Naive thymus-derived CD8-positive, alpha-beta T cell (primary cell): ENCODE measurements at regions not wholly inside any gene's neighbourhood (a gene's known extent, or its start where the extent isn't known, plus 50 kb on each side); places are given as distances from the start of the nearest gene placed in this dataset.

Experiments used
- ATAC-seq, 2 donors: fragments of 150-1000 bp; cut with Tn5 transposase in 1 of 2; sonication (Bioruptor Pico), chemical (Tn5 transposase) in 1 of 2; 1 replicate in 1 of 2; 2 replicates in 1 of 2; pipeline ENCODE4 v1.10.0; 2021; ENCODE audit warnings: mild to moderate bottlenecking in 2 of 2, moderate library complexity in 2 of 2
- POLR2A ChIA-PET: fragments of 350-600 bp; sonication (Branson Sonifier 250); formaldehyde crosslinking; loops from one replicate; lab custom pipeline; 2021; ENCODE audit warnings: antibody characterized with exemption; lab: Charles Lee
- DNase-seq, 10 donors: peaks; one replicate each; pipeline versions ENCODE4 v3.0.0 to v3.0.0-alpha.2; 2020 to 2022
- H3K27ac Mint-ChIP-seq, 10 donors: one replicate each; pipeline ENCODE4 v1.8.0; 2020 to 2022; ENCODE audit warnings: mild to moderate bottlenecking in 10 of 10, mixed read lengths in 10 of 10, moderate library complexity in 4 of 10, inconsistent platforms in 1 of 10
- H3K27me3 Mint-ChIP-seq, 5 donors: one replicate each; pipeline ENCODE4 v1.8.0; 2021 to 2022; ENCODE audit warnings: mixed read lengths in 5 of 5
- H3K36me3 Mint-ChIP-seq, 3 donors: one replicate each; pipeline ENCODE4 v1.8.0; 2020 to 2022; ENCODE audit warnings: mixed read lengths in 3 of 3, mild to moderate bottlenecking in 2 of 3, inconsistent platforms in 1 of 3
- H3K4me1 Mint-ChIP-seq, 4 donors: one replicate each; pipeline ENCODE4 v1.8.0; 2021 to 2022; ENCODE audit warnings: mixed read lengths in 4 of 4
- H3K4me3 Mint-ChIP-seq, 10 donors: one replicate each; pipeline ENCODE4 v1.8.0; 2020 to 2022; ENCODE audit warnings: mild to moderate bottlenecking in 10 of 10, mixed read lengths in 10 of 10, moderate library complexity in 6 of 10, inconsistent platforms in 1 of 10
- H3K9me3 Mint-ChIP-seq, 9 donors: one replicate each; pipeline ENCODE4 v1.8.0; 2020 to 2022; ENCODE audit warnings: mixed read lengths in 9 of 9, mild to moderate bottlenecking in 3 of 9, inconsistent platforms in 1 of 9, moderate library complexity in 1 of 9

DNA sequence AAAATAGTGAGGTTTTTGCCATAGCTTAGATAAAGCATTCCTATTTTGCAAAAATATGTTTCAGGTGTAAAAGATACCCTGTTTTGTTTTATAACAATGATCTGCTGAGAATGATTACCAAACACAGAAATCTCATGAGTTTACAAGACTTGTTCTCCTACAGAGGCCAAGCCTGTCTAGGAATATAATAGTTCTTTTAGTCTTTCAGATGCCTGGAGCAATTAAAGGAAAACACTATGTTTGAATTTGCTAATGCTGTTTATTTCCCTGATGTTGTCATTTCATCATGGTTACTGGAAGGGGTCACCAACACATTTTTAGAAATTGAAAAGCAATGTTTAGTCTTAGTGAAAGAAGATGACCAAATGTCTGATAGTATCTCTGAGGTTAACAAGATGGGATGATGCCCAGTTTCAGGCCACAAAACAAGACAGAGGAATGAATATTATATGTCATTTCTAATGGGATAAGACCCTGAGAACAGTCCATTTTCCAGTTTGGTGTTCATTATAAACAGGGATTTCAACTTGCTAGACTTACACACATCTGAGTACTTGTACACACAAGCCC is 559.9 kb downstream of the INHBA start:
- Mint-ChIP-seq H3K27ac (no peak overlapping the region), H3K9me3 (peaks cover 0 to 2% (median 0%) of the 10 kb centered on the region in 9 donors), H3K4me3 (no peak overlapping the region), H3K4me1 (no peaks in the 10 kb centered on the region), H3K27me3 (no peaks in the 10 kb centered on the region), H3K36me3 (no peaks in the 10 kb centered on the region)
- POLR2A ChIA-PET = no interaction called here
- ATAC-seq (no peak), DNase-seq (no peak)

DNA sequence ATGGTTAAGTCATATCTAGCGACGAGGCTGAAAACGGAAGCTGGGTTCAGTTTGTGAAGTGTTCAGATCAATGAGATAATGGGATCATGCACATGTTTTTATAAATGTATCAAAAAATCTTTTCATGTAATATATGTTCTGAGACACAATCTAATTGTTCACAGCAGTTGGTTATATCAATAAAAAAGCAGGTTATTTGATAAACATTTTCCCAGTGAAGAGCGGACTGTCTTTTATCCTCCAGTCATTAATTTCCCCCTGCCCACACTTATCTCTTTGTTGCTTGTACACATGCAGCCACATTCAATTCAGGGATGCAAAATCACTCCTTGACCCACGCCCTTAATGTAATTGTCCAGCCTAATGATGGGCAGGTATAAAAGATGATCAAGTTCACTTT is 563.1 kb downstream of the INHBA start:
- Mint-ChIP-seq H3K36me3 (no peaks in the 10 kb centered on the region), H3K9me3 (peaks cover 0 to 2% (median 0%) of the 10 kb centered on the region in 9 donors), H3K27ac (no peak overlapping the region), H3K4me3 (no peak overlapping the region), H3K27me3 (no peaks in the 10 kb centered on the region), H3K4me1 (no peaks in the 10 kb centered on the region)
- DNase-seq (no peak), ATAC-seq (no peak)
- POLR2A ChIA-PET = no interaction called here

DNA sequence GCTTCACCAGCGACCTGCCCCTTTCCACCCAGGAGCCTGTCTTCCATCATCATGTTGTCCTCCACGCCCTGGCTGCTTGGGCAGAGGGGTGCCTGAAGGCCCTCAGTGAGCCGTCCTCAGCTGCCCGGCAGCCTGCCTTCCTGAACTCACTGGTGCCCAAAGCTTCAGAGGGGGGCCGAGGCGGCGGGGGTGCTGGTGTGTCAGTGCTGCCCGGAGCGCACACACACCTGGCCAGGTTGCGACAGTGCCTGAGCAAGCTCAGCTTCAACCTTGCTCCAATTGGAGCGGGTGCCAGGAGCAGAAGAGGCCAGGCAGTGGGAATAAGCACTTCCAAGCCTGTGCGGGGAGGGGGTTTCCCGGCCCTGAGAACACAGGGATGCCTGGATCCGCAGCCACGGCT is 566.3 kb downstream of the INHBA start:
- no peaks in the 10 kb centered on the region for H3K27me3 Mint-ChIP-seq
- H3K4me1 Mint-ChIP-seq = no peaks in the 10 kb centered on the region
- DNase-seq = no peak
- POLR2A ChIA-PET = no interaction called here
- no peaks in the 10 kb centered on the region for H3K36me3 Mint-ChIP-seq
- peaks cover 0 to 2% (median 0%) of the 10 kb centered on the region in 9 donors for H3K9me3 Mint-ChIP-seq
- no peak for ATAC-seq
- no peak overlapping the region for H3K4me3 Mint-ChIP-seq
- H3K27ac Mint-ChIP-seq = no peak overlapping the region

DNA sequence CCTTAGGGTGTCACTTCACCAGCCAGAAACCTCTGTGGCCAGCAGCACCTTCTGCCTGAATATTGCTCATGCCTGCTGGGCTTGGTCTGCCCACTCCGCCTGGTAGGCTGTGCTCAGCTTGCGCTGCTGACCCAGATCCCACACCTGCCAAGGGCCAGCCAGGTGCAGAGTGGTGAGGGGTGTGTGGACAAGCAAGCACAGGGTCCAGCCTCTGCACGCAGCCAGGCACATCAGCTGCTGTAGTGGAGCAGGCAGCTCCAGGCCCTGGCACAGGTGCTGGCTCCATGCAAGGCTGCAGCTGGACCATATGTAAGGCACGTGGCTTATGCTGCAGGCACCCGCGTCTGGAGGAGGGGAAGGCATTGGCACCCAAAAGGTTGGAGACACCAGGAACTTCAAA is 567.4 kb downstream of the INHBA start:
- DNase-seq (no peak), ATAC-seq (no peak)
- POLR2A ChIA-PET = no interaction called here
- Mint-ChIP-seq H3K36me3 (no peaks in the 10 kb centered on the region), H3K27me3 (no peaks in the 10 kb centered on the region), H3K4me1 (no peaks in the 10 kb centered on the region), H3K9me3 (peaks cover 0 to 2% (median 0%) of the 10 kb centered on the region in 9 donors), H3K4me3 (no peak overlapping the region), H3K27ac (no peak overlapping the region)

DNA sequence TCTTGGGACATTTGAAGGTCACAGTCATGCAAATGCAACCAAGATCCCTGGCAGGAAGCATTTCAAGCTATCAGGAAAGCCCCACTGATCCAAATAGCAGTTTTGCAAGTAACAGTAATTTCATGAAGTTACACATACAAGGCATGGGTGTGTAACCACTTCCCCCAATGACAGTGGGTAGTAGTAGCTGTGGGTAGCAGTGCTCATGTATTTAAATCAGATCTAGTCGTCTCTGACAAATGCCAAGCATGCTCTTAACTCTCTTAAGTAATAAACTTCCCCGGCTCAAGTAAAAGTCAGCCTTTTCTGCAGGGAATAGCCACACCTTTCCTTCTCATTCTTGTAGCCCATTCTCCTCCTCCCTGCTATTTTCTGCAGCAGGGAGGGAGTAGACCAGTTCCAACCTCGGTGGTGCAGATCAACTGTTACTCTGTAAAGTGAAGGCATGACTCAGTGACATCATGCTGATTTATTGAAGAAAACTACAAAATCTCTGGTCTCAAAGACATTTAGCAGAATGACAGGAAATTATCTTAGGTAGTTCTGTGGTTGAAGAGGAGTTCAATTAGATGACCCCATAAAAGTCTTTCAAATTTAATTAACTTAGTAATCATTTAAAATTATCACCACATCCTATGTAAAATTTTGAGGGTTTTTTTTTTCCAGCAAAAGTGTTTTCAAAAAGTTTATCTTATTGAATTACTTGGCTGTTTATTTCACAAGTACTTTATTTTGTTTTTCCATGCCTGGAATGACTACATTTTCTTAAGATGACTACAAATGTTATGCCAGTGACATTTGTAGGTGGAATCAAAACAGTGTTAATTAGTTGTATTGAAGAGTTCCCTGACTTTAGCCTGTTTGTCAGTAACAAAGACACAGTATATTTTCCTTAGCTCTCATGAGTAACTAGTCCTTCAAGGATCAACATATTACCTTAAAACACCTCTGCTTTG is 568.3 kb downstream of the INHBA start:
- no peak overlapping the region for H3K27ac Mint-ChIP-seq
- H3K4me3 Mint-ChIP-seq = no peak overlapping the region
- POLR2A ChIA-PET = no interaction called here
- DNase-seq (no peak), ATAC-seq (no peak)
- H3K9me3 Mint-ChIP-seq = no peaks in the 10 kb centered on the region
- no peaks in the 10 kb centered on the region for H3K36me3 Mint-ChIP-seq
- H3K4me1 Mint-ChIP-seq = no peaks in the 10 kb centered on the region
- no peaks in the 10 kb centered on the region for H3K27me3 Mint-ChIP-seq

DNA sequence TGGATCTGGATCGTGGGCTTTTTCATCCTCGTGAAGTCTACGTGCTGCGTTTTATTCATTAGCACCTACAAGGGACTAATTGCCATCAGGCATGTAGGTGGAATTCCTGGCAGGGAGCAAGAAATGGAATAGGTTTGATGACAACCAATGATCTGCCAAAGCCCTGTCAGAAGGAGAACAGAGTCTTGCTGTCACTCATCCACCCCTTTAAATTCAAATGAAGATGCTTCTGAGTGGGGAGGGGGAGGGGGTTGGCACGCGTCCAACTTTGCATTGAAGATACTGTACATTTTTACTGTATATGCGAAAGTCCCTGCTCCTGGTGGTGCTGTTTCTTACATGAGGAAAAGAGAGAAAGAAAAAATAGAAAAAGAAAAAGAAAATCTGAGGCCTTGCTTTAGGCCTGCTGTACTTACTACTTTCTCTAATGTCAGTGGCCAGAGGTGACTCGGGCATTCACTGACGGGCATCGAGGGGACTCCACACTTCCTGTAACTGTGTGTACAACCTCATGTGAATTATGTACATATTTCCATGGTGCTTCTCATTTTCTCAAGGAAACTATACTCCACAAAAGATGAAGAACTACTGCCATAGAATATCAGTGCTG is 569.1 kb downstream of the INHBA start:
- no peak for ATAC-seq
- no peaks in the 10 kb centered on the region for H3K27me3 Mint-ChIP-seq
- H3K9me3 Mint-ChIP-seq = no peaks in the 10 kb centered on the region
- no peak overlapping the region for H3K27ac Mint-ChIP-seq
- no peak overlapping the region for H3K4me3 Mint-ChIP-seq
- POLR2A ChIA-PET = no interaction called here
- no peak for DNase-seq
- no peaks in the 10 kb centered on the region for H3K4me1 Mint-ChIP-seq
- no peaks in the 10 kb centered on the region for H3K36me3 Mint-ChIP-seq

DNA sequence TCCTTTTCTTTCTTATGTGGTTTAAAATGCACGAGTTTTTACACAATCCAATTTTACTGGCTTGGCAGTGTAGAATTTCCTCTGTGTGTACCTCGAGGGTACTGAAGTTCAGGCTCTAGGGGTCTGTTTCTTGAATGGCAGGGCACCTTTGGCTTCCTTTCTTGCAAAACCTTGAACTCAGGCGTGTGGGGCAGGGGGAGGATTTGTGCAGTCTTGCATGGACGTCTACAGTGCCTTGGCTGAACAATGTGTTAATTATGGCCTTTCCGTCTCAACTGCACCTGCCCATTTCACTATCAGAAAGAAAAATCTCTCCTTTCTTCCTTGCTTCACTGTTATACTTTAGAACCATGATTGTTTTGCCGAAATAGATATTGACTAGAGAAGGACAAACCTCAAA is 570.9 kb downstream of the INHBA start:
- no peaks in the 10 kb centered on the region for H3K4me1 Mint-ChIP-seq
- H3K4me3 Mint-ChIP-seq = no peak overlapping the region
- no peak for DNase-seq
- no peaks in the 10 kb centered on the region for H3K9me3 Mint-ChIP-seq
- no peaks in the 10 kb centered on the region for H3K36me3 Mint-ChIP-seq
- POLR2A ChIA-PET = no interaction called here
- no peak for ATAC-seq
- no peak overlapping the region for H3K27ac Mint-ChIP-seq
- no peaks in the 10 kb centered on the region for H3K27me3 Mint-ChIP-seq

DNA sequence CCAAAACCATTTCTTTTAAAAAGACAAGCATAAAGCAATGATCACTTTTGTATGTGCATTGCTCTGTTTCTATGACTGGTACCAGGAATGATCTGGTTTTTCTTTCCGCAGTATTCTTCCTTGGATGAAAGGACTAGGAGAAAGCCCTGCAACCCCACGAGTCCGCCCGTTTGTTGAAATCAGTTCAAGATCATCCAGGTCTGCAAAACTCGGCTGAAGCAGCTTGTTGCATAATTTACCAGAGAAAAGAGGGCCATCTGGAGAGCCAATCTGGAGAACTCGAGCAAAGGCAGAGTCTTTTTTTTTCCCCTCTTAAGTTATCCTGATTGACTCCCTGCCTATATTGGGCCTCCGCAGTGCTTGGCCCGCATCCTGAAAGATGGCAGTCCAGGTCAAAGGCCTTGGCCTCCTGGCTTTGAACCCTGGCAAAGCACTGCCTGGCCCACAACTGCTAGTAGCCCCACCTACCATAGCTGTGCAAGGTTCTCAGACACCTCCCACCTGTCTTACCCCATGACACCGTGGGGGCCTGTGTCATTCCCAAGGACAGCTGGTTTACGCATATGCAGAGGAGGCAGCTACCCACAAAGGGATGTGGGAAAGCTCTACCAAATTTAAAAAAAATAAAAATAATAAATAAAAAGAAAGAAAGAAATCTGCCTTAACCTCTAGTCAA is 572.2 kb downstream of the INHBA start:
- H3K4me3 Mint-ChIP-seq = no peak overlapping the region
- no peaks in the 10 kb centered on the region for H3K9me3 Mint-ChIP-seq
- DNase-seq (no peak), ATAC-seq (no peak)
- no peaks in the 10 kb centered on the region for H3K4me1 Mint-ChIP-seq
- no peak overlapping the region for H3K27ac Mint-ChIP-seq
- no peaks in the 10 kb centered on the region for H3K27me3 Mint-ChIP-seq
- POLR2A ChIA-PET = no interaction called here
- H3K36me3 Mint-ChIP-seq = no peaks in the 10 kb centered on the region

DNA sequence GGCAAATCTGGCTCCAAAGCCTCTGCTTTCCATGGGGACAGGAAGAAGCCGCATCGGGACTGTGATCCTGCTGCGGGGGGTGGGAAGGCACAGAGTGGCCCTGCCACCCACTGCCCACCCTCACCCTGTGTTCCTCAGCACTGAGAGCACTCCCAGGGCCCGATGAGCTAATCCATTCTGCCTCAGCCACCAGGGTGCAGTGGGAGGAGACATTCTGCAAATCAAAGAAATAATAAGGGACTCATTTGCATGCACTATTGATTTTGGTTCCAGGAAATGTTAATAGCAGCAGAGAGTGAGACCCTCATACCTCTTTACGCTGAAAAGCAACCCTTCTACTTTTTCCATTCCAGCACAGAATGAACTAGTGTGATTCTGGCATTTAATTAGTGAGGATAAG is 572.8 kb downstream of the INHBA start:
- POLR2A ChIA-PET = no interaction called here
- ATAC-seq = no peak
- Mint-ChIP-seq H3K27me3 (no peaks in the 10 kb centered on the region), H3K27ac (no peak overlapping the region), H3K4me1 (no peaks in the 10 kb centered on the region), H3K36me3 (no peaks in the 10 kb centered on the region), H3K9me3 (no peaks in the 10 kb centered on the region), H3K4me3 (no peak overlapping the region)
- no peak for DNase-seq

DNA sequence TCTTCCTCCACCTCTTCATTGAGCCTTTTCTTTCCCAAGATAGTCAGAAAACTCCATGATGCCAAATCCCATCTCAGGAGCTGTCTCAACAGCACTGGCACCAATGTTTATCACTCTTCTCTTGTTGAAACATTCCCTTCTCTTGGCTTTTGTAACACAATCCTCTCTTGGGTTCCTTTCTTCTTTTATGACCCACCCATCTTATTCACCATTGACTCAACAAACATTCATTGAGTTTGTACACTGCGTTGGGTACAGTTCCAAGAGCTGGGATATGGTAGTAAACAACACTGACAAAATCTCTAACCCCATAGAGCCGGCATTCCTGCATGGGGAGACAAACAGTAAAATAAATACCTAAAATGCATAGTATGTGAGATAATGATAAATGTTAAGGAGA is 577.5 kb downstream of the INHBA start:
- H3K27ac Mint-ChIP-seq = no peak overlapping the region

DNA sequence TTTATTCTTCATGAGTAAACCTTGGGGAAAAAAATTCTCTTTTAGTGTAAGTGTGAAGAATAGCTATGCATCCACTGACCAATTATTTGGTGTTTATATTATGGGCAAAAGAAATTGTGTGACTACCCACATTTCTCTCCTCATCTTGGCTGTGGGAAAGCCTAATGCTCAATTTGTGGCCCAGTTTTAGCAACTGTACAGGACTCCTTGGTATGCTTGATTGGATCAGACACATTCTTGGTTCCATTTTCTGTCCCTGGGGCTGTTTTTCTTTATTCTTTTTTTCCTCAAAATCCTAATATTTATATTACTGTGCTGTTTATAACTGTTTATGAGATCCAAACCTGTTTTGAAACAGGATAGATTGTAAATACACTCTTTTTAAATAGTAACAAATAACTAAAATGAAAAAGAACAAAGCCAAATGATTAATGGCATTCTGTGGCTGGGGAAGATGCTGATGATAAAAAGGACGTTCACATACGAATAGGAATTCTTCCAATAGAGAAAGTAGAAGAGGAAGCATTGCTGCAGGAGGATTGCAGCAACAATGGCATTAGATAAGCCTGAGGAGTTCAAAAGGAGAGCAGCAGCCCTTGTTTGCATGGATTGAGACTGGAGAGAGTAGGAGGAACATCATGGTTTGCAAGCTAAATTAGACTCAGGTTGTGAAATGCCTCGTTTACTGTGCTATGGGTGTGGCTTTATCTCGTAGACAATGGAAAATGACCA is 580.5 kb downstream of the INHBA start:
- Mint-ChIP-seq H3K4me3 (no peak overlapping the region), H3K27me3 (peaks cover 0 to 3% (median 1%) of the 10 kb centered on the region in 5 donors), H3K9me3 (peaks cover 0 to 12% (median 3%) of the 10 kb centered on the region in 9 donors), H3K4me1 (no peaks in the 10 kb centered on the region), H3K36me3 (no peaks in the 10 kb centered on the region), H3K27ac (no peak overlapping the region)
- DNase-seq = no peak
- POLR2A ChIA-PET = no interaction called here
- ATAC-seq = no peak

More for the DNA sequence above, 577.5 kb downstream of the INHBA start:
- Mint-ChIP-seq H3K36me3 (no peaks in the 10 kb centered on the region), H3K4me3 (no peak overlapping the region), H3K9me3 (peaks cover 0 to 4% (median 0%) of the 10 kb centered on the region in 9 donors), H3K4me1 (no peaks in the 10 kb centered on the region), H3K27me3 (peaks cover 0 to 3% (median 1%) of the 10 kb centered on the region in 5 donors)
- DNase-seq = no peak
- no peak for ATAC-seq
- POLR2A ChIA-PET = no interaction called here

DNA sequence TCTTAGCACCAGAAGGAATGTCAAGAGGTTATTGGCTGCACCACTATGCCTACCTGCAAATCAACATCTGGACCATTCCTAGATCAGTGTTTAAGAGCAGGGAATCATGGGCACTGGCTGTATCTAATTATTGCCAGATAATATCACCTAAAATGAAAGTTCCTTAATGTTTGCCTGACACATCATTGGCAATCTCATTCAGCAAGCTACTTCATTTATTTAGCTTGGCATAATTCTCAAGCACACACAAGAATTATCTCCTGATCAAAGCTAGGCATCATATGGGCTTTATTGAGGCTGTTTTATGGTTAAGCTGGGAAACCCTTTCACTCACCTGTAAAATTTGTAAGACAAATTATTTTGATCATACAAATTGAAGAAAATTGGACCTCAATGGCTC is 581.7 kb downstream of the INHBA start:
- no peak overlapping the region for H3K4me3 Mint-ChIP-seq

More for the DNA sequence above, 581.7 kb downstream of the INHBA start:
- Mint-ChIP-seq H3K27ac (no peak overlapping the region), H3K27me3 (peaks cover 0 to 3% (median 1%) of the 10 kb centered on the region in 5 donors), H3K9me3 (peaks cover 0 to 12% (median 3%) of the 10 kb centered on the region in 9 donors), H3K4me1 (no peaks in the 10 kb centered on the region), H3K36me3 (no peaks in the 10 kb centered on the region)
- POLR2A ChIA-PET = no interaction called here
- ATAC-seq = no peak
- no peak for DNase-seq
